ENCODE measurements at regions not wholly inside any gene's neighbourhood (a gene's known extent, or its start where the extent isn't known, plus 50 kb on each side); places are given as distances from the start of the nearest gene placed in this dataset.
A peak's percentile ranks its signal among the peaks of the same experiment; 100 is the strongest.

GRCh38 chr13:95455782-95456181, 96.7 kb upstream of the CLDN10 start:
- no peak for DNase-seq

DNA sequence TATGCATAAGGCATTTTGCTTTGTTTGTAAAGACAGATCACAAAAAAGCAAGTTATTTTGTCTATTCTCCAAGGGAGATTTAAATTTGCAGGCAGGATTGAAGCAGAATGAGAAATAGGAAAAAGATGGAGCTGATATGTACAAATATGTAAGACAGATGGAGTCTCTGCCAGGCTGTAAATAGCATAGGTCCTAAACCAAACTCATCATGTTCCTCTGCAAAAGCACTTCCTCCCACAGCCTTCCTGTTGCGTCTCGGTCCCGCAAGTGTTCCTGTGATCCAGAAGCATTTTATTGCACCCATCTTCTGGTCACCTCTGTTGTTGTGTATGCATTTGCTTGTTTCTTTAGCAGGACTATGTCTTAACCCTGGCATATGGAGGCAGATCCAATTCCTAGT, 95.7 kb upstream of the CLDN10 start:
- DNase-seq, result no peak

- DNase-seq, result peak; percentile 8
These were observed 95.2 kb upstream of the CLDN10 start for GRCh38 chr13:95457294-95457693.

GRCh38 chr13:95462801-95463200, 89.7 kb upstream of the CLDN10 start:
- no peak for DNase-seq

DNA sequence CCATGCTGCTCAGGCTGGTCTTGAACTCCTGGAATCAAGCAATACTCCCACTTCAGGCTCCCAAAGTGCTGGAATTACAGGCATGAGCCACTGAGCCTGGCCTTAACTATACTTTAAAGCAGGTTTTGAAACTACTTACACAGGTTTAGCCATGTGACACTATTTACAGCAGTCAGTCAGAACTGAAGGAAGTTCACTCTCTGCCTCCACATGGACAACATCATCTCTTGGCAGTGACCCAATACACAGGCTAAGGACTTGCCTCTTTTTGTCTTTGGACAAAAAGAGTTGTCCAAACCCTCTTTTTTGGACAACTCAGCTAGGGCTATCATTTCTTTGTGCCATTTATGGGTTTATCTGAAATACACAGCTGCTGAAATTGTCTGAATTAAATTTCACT, 89.0 kb upstream of the CLDN10 start:
- DNase-seq, result no peak

GRCh38 chr13:95470574-95471366, 81.8 kb upstream of the CLDN10 start:
- no peak for DNase-seq

GRCh38 chr13:95471960-95472359, 80.6 kb upstream of the CLDN10 start:
- no peak for DNase-seq

- DNase-seq, result no peak
These were observed 77.5 kb upstream of the CLDN10 start for GRCh38 chr13:95474992-95475391.

DNA sequence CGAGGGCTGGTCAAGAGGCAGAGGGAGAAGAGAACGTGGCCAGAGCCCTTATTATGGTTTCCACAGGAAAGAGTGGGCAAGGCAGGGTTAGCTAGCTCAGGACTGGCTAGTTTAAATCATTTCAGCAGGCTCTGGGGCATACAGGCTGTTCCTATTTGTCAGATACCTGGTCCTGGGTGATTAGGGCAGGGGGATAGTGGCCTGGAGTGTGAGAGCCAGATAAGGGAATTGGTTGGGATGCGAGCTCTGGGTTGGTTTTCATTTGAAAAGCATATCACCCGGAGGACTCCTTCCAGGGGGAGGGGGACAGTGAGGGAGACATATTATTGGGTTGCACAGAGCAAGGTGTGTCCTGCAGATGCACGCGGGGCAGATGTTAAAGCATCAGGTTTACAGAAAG, 75.3 kb upstream of the CLDN10 start:
- DNase-seq, result no peak

GRCh38 chr13:95479731-95480130, 72.8 kb upstream of the CLDN10 start:
- no peak for DNase-seq

DNA sequence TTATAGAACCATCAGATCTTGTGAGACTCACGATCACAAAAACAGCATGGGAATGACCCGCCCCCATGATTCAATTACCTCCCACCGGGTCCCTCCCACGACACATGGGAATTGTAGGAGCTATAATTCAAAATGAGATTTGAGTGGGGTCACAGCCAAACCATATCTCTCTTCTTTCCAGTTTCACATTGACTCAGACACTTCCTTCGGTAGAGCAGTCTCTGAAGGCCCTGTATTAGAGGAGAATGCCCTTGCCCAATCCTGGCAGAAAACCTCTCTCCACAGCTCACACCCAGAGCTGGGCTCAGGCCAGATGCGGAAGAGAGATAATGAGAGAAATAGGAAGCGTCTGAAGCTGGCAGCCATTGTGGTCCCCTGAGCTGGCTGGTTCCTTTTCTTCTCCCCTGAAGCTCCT, 72.4 kb upstream of the CLDN10 start:
- peak; percentile 17 for DNase-seq

DNA sequence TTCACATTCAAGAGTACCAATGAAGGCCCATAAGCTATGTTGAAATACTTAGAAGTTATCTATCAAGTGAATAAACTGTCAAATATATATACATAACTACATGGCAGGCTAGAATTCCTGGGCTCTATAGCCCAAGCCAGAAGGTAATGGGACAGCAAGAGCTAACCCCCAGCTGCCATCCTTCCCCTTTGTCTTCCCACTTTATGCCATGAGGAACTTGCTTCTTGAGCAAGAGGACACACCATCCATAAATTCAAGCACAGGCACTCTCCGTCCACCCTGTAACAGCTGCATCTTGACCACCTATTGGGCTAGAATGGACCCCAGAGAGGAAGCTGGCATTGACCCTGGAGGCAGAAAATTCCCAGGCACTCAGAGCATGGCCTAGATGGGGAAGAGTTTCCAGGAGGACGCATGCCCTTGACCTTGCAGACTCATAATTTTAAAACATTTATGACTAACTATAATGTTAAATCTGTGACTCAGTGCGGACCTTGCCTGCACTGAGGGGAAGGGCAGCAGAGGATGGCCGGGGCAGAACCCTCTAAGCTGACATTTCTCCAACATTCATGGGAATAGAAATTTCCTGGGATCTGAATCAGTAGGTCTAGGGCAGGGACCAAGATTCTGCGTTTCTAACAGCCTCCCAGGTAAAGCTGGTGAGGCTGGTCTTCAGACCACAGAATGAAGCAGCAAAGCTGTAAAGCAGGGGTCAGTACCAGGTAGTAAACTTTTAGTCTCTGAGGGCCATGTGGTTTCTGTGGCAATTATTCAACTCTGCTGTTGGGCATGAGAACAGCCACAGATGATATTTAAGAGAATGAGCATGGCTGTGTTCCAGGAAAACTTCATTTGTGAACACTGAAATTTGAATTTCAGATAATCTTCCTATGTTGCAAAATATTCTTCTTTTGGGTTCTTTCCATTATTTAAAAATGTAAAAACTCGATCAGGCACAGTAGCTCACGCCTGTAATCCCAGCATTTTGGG, 71.4 kb upstream of the CLDN10 start:
- no peak for DNase-seq

GRCh38 chr13:95484052-95484451, 68.5 kb upstream of the CLDN10 start:
- DNase-seq, result no peak

DNA sequence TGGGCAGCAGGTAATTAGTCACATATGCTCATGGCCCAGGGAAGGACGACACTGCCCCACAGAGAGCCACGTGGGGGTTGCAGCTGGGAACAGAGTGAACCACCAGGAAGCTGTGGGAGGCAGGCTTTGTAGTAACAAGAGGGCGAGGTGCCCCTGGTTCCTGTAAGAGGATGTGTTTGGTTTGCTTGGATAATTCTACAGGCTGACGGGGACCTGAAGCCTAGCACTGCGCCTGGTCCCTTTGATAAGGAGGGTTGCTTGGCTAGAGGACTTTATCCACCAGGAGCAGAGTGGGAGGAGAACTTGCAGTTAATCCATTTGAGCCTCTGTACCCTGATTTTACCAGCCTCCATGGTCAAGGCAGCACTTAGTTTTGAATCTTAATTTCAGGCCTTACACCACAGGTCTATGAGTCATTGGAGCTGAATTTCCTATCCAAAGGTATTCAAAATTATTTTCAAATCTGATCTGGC, 67.4 kb upstream of the CLDN10 start:
- DNase-seq, result peak; percentile 2

GRCh38 chr13:95485518-95486144, 66.9 kb upstream of the CLDN10 start:
- no peak for DNase-seq

DNA sequence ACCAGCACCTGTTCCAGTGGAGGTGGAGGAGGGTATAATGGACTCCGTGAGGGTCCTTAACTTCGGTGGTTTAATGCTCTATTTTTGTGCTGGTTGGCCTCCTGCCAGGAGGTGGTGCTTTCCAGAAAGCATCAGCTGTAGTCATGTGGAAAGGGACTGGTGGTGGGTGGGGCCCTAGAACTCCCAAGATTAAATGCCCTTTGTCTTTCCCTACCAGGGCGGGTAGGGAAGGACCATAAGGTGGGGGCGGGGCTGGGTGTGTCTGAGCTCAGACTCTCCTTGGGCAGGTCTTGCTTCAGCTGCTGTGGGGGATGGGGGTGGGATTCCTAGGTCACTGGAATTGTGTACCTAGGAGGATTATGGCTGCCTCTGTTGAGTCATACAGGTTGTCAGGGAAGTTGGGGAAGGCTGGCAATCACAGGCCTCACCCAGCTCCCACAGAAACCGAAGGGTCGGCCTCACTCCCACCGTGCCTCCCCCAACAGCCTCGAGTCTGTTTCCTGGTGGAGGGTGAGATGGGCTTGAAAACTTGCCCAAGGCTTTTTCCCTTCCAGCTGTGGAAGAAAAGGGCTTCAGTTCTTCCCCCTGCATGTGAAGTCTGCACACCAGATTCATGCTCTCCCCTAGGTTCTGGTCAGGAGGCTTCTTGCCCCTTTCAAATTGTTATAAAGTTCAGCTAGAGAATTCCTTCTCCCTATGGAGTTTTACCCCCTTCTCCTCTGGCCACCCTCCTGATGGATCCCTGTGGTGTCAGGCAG, 60.3 kb upstream of the CLDN10 start:
- DNase-seq, result no peak

GRCh38 chr13:95494082-95494681, 58.3 kb upstream of the CLDN10 start:
- no peak for DNase-seq

GRCh38 chr13:95496485-95496884, 56.0 kb upstream of the CLDN10 start:
- DNase-seq, result no peak

DNA sequence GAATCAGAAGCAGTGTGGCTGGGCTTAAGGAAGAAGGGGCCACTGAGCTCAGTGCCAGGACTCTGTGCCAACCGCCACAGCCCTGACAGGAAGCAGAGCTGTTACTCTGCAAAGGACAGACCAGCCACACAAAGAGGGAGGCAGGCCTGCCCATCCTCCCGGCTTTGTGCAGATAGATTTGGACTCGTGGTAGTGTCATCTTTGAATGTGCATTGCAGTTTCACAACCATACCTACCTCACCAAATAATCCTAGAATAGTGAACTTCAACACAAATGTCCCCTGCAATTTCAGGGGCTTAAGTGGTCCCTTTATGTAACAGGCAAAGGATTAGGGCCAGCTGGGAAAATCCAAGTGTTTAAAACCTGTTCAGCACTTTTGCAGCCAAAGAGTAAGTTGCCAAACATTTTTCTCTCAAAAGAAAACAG, 55.1 kb upstream of the CLDN10 start:
- DNase-seq, result no peak

GRCh38 chr13:95498886-95499285, 53.6 kb upstream of the CLDN10 start:
- DNase-seq, result no peak

GRCh38 chr13:95499811-95500712, 52.5 kb upstream of the CLDN10 start:
- no peak for DNase-seq

Measured in stimulated activated CD4-positive, alpha-beta T cell treated with anti-CD3 and anti-CD28 coated beads, Interleukin-1b, Interleukin-23, amount 100 ng/mL, for 48 hours (primary cell).